Activated naive CD4-positive, alpha-beta T cell treated with anti-CD3 and anti-CD28 coated beads, Interleukin-2, amount 50 U/mL, for 24 hours (primary cell): ENCODE measurements at regions not wholly inside any gene's neighbourhood (a gene's known extent, or its start where the extent isn't known, plus 50 kb on each side); places are given as distances from the start of the nearest gene placed in this dataset.
"Not testable (repeated sequence)": the region's sequence is repeated elsewhere in the genome, so short reads cannot be mapped to it uniquely, and the experiment has no call there.

Experiments used
- H3K27ac Mint-ChIP-seq: one replicate; pipeline ENCODE4 v1.8.0; 2021; ENCODE audit warnings: mild to moderate bottlenecking, mixed read lengths
- H3K27me3 Mint-ChIP-seq: one replicate; pipeline ENCODE4 v1.8.0; 2021; ENCODE audit warnings: mixed read lengths
- H3K36me3 Mint-ChIP-seq: one replicate; pipeline ENCODE4 v1.8.0; 2021; ENCODE audit warnings: mixed read lengths
- H3K4me1 Mint-ChIP-seq: one replicate; pipeline ENCODE4 v1.8.0; 2021; ENCODE audit warnings: mixed read lengths
- H3K4me3 Mint-ChIP-seq: one replicate; pipeline ENCODE4 v1.8.0; 2021; ENCODE audit warnings: mild to moderate bottlenecking, mixed read lengths
- H3K9me3 Mint-ChIP-seq: one replicate; pipeline ENCODE4 v1.8.0; 2021; ENCODE audit warnings: mixed read lengths

DNA sequence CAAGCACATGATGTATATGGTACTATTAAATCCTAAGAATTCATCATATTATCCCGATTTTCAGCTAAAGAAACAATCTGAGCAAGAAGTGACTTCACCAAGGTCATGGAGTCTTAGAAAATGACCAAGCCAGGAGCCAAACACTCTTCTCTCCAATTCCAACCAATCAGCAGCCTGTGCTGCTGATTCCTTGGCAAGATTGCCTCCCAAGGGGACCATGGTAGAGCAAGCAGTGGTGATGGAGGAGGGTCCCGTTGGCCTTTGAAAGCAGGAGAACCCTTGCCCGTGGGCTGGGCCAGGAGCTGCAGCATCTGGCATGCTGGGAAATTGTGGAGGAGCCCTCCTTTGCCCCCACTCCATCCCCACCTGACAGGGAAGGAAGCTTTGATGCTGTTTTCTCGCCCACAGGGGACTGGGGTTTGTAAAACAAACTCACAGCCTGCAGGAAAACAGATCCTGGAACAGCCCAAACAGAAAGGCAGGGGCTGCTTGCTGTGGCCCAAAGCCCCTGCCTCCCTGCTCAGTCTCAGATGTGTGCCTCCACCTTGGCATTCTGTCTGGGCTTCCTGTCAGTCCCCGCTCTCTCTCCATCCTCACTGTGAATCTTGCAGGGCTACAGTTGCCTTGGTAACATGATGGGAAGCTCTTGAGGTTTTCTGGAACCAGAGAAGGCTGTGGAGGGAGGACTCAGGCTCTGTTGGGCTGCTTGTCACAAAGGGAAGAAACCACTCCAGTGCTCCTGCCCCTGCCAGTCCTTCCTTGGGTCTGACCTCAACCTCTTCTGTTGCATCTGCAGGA, 70.8 kb upstream of the HSPA9 start:
- Mint-ChIP-seq H3K27me3 (peaks cover 62% of the 10 kb centered on the region), H3K9me3 (no peaks in the 10 kb centered on the region), H3K27ac (peak overlapping the region; percentile 41), H3K4me3 (no peak overlapping the region), H3K36me3 (no peaks in the 10 kb centered on the region), H3K4me1 (peaks cover 4% of the 10 kb centered on the region)

DNA sequence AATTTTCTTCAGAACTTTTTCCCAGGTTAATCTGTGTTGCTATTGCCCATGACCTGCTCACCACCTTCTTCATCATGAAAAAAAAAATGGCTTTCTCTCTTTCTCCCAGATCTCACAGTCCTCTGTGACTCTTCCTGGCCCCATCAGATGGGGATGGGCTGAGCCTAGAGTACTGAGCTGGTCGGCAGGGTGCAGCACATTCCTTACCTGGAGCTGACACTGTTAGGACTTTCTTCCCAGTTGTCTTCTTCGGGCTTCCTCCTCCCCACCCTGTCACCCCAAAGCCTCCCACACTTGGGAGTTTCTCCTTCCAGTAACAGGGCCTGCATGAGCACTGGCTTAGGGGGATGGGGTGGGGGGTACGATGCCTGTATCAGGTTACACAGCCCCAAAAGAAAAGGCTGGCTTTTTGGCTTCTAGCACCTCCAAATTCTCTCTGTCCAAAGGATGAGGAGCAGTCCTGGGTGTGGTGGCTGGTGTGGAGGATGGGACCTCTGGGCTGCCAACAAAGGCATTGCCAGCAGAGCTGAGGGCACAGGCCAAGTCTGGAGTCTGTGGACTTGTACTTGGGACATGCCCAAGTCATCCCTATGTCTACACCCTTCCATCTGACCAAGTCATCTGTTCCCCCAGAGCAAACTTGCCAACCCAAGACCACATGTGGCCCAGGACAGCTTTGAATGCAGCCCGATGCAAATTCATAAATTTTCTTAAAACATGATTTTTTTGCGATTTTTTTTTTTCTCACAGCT, 68.0 kb upstream of the HSPA9 start:
- Mint-ChIP-seq H3K27me3 (peaks cover 53% of the 10 kb centered on the region), H3K4me1 (no peaks in the 10 kb centered on the region), H3K4me3 (no peak overlapping the region), H3K9me3 (no peaks in the 10 kb centered on the region), H3K27ac (no peak overlapping the region), H3K36me3 (no peaks in the 10 kb centered on the region)

DNA sequence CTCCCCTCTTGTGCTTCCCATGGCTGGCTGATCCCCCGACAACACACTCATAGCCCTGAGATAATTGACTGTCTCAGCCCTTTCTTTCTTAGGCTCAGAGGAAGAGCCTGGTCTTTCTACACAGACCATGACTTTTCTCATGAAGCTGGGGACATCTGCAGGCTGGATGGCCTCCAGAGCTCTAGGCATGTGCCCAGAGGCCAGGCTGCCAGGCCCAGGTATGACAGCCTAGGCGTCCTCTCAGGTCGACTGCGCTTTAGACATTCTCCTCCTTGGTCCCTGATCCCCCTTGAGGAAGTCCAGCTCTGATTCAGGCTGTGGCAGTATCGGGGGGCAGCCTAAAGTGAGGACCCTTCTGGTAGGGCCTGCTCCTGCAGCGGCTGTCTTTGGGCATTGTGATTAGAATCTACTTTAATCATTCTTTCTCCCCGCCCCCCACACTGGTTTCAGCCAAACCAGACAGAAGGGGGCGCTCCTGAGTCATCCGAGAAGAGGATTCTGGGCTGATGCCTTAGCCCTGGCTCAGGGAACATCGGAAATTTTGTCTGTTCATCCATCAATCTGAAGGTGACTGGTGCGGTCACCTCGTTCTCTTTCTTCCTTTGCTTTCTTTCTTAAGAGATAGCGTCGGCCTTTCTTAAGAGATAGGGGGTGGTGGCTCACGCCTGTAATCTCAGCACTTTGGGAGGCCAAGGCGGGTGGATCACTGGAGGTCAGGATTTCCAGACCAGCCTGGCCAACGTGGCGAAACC, 66.5 kb upstream of the HSPA9 start:
- Mint-ChIP-seq H3K4me1 (no peaks in the 10 kb centered on the region), H3K4me3 (no peak overlapping the region), H3K27me3 (peaks cover 48% of the 10 kb centered on the region), H3K9me3 (no peaks in the 10 kb centered on the region), H3K36me3 (no peaks in the 10 kb centered on the region), H3K27ac (no peak overlapping the region)

DNA sequence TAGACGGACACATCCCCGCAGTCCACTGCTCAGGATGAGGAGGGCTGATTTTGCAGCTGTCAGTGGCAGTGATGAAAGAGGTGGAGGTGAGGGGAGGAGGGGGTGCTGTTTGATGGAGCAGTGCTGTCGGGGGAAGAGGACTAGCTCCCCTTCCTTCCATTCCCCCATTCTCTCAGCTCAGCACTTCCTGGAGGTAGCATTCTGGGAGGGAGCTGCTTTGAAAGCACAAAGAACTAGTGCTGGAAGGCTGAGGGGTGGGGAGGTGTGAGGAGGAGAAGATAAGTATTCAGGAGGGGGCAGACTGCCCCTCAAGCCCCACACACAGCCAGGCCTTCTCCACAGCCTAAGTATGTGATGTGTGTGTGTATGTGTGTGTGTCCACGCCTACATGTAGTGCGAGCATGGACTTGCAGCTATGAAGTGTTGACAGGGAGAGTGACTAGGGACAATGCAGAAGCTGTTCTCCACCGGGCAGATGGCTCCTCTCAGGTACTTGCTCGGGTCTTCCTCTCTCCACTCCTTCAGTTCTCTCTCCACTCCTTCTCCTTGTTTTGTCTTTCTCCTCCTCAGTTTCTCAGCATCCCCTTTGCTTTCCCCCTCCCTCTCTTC, 65.5 kb upstream of the HSPA9 start:
- no peaks in the 10 kb centered on the region for H3K4me1 Mint-ChIP-seq
- no peaks in the 10 kb centered on the region for H3K36me3 Mint-ChIP-seq
- H3K27ac Mint-ChIP-seq, result no peak overlapping the region
- H3K4me3 Mint-ChIP-seq, result no peak overlapping the region
- H3K27me3 Mint-ChIP-seq, result peaks cover 45% of the 10 kb centered on the region
- no peaks in the 10 kb centered on the region for H3K9me3 Mint-ChIP-seq

DNA sequence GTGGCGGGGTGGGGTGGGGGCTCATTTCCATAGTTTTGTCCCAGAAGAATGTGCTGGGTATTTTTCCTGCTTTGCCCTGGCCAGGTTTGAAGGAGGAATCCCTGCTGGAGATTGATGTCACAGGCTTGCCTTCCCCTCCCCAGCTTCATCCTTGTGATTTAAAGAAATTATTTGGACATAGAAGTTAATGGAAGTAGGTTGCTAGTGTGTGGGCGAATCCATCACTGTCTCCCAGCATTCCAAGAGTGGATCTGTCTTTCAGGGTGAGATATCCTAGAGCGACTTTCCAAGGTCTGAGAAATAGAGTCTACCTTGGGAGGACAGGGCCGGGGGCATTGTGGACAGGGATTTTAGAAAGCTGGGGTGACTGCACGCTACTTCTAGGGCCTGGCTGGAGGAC, 64.9 kb upstream of the HSPA9 start:
- no peaks in the 10 kb centered on the region for H3K9me3 Mint-ChIP-seq
- no peaks in the 10 kb centered on the region for H3K4me1 Mint-ChIP-seq
- no peak overlapping the region for H3K27ac Mint-ChIP-seq
- no peak overlapping the region for H3K4me3 Mint-ChIP-seq
- H3K27me3 Mint-ChIP-seq, result peaks cover 48% of the 10 kb centered on the region
- H3K36me3 Mint-ChIP-seq, result no peaks in the 10 kb centered on the region

DNA sequence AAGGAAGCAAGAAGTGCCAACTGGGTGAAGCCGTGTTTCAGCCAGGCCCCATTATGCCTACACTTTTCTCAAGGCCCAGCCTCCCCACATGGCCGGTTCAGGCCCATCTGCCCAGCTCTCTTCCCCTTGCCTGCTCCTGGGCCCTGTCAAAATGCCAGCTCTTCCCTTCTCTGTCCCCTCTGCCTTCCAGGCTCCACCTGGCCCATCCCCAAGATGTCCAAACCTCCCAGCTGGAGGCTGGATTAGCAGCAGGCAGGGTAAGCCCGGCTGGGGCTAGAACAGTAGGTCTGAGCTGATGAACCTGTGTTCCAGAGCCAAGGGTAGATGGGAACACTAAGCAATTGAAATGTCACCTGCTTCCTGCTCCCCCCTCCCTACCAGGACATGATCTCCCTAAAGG, 64.1 kb upstream of the HSPA9 start:
- no peaks in the 10 kb centered on the region for H3K4me1 Mint-ChIP-seq
- H3K36me3 Mint-ChIP-seq, result no peaks in the 10 kb centered on the region
- no peaks in the 10 kb centered on the region for H3K9me3 Mint-ChIP-seq
- no peak overlapping the region for H3K4me3 Mint-ChIP-seq
- peaks cover 43% of the 10 kb centered on the region for H3K27me3 Mint-ChIP-seq
- no peak overlapping the region for H3K27ac Mint-ChIP-seq

DNA sequence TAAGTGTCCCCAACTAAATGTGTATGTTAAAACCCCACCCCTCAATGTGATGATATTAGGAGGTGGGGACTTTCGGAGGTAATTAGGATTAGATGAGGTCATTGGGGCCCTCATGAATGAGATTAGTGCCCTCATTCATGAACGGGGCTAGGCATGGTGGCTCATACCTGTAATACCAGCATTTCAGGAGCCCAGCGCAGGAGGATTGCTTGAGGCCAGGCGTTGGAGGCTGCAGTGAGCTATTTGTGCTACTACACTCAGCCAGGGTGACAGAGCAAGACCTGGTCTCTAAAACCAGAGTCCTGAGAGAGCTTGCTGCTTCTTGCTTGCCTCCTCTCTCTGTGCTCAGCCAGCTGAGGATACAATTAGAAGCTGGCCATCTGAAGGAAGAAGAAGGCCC, 62.1 kb upstream of the HSPA9 start:
- Mint-ChIP-seq H3K4me3 (no peak overlapping the region), H3K4me1 (no peaks in the 10 kb centered on the region), H3K9me3 (no peaks in the 10 kb centered on the region), H3K27ac (no peak overlapping the region), H3K36me3 (no peaks in the 10 kb centered on the region), H3K27me3 (peaks cover 42% of the 10 kb centered on the region)

DNA sequence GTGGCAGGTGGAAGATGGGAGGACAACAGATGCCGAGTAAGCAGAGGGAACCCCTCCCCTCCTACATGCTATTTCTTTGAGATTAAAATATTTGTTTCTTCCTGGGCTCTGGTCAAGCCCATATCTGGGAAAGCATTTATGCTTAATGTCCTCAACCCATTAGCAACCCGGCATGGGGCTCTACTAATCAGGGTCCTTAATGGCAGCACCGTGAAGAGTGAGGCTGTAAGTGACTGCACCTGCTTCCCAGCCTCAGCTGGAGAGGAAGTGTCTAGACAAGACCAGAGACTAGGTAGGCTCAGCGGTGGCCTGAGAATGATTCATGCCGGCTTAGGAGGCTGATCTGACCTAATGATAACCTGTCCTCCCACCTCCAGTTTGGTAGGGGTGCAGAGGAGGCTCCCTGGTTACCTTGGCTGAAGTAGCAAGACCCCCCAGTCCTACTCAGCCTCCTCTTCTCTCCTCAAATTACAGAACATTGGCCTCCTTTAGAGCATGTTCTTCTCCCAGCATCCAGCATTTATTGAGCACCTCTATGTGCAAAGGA, 61.3 kb upstream of the HSPA9 start:
- no peaks in the 10 kb centered on the region for H3K4me1 Mint-ChIP-seq
- no peaks in the 10 kb centered on the region for H3K9me3 Mint-ChIP-seq
- no peak overlapping the region for H3K27ac Mint-ChIP-seq
- peaks cover 45% of the 10 kb centered on the region for H3K27me3 Mint-ChIP-seq
- H3K36me3 Mint-ChIP-seq, result peaks cover 2% of the 10 kb centered on the region
- no peak overlapping the region for H3K4me3 Mint-ChIP-seq

DNA sequence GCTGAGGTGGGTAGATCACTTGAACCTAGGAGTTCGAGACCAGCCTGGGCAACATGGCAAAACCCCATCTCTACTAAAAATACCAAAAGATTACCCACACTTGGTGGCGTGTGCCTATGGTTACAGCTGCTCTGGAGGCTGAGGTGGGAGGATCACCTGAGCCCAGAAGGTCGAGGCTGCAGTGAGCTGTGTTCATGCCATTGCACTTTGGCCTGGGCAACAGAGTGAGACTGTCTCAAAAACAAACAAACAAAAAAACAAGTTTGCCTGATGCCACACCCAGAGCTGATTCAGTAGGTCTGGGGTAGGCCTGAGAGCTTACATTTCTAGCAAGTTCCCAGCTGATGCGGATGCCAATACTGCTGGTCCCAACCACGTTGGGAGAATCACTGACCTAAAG, 60.5 kb upstream of the HSPA9 start:
- no peak overlapping the region for H3K4me3 Mint-ChIP-seq
- peaks cover 2% of the 10 kb centered on the region for H3K36me3 Mint-ChIP-seq
- no peaks in the 10 kb centered on the region for H3K4me1 Mint-ChIP-seq
- peaks cover 49% of the 10 kb centered on the region for H3K27me3 Mint-ChIP-seq
- H3K9me3 Mint-ChIP-seq, result no peaks in the 10 kb centered on the region
- no peak overlapping the region for H3K27ac Mint-ChIP-seq

DNA sequence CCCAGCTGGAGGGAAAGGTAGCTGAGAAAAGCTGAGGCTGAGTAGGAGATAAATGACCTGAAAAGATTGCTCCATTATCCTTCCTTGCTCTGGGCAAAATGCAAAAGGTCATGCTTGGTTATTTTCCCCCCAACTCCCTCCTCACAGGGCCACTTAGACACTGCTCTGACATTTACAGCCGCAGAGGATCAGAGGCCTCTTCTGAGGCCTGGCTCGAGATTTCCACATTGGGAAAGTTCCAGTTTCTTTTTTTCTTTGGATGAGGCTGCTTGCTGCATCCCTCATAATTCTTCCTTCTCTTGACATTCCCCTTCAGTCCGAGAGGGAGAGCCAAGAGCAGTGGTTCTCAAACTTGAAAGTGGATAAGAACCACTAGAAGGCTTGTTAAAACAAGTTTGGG, 60.1 kb upstream of the HSPA9 start:
- no peak overlapping the region for H3K27ac Mint-ChIP-seq
- no peaks in the 10 kb centered on the region for H3K9me3 Mint-ChIP-seq
- no peak overlapping the region for H3K4me3 Mint-ChIP-seq
- H3K4me1 Mint-ChIP-seq, result no peaks in the 10 kb centered on the region
- H3K27me3 Mint-ChIP-seq, result peaks cover 46% of the 10 kb centered on the region
- peaks cover 2% of the 10 kb centered on the region for H3K36me3 Mint-ChIP-seq

DNA sequence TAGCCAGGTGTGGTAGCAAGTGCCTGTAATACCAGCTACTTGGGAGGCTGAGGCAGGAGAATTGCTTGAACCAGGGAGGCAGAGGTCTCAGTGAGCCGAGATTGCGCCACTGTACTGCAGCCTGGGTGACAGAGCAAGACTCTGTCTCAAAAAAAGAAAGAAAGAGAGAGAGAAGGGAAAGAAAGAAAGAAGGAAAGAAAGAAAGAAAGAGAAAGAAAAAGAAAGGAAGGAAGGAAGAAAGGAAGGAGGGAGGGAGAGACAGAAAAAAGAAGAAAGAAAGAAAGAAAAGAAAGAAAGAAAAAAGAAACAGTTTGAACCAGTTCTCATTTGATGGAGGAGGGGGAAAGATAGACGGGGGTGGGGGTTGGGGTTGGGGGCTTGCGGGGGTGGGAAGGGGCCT, 59.6 kb upstream of the HSPA9 start:
- not testable (repeated sequence) for H3K27ac Mint-ChIP-seq, H3K9me3 Mint-ChIP-seq, H3K4me1 Mint-ChIP-seq, H3K4me3 Mint-ChIP-seq, H3K36me3 Mint-ChIP-seq
- H3K27me3 Mint-ChIP-seq, result peaks cover 44% of the 10 kb centered on the region

DNA sequence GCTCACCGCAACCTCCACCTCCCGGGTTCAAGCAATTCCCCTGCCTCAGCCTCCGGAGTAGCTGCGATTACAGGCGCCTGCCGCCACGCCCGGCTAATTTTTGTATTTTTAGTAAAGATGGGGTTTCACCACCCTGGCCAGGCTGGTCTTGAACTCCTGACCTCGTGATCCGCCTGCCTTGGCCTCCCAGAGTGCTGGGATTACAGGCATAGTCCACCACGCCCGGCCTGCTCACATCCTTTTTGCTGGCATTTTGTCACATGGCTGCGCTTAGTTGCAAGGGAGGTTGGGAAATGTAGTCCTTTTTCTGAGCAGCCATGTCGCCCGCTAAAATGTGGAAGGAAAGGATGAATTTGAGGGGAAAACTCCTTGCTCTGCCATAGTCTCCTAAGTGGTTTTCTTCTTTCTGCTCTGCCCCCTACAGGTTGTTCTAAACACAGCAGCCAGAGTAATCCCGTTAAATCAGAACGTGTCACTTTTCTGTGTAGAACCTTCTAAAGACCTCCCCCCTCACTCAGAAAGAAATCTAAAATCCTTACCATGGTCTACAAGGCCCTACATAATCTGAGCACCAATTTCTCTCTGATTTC, 57.8 kb upstream of the HSPA9 start:
- Mint-ChIP-seq H3K9me3 (no peaks in the 10 kb centered on the region), H3K27me3 (peaks cover 39% of the 10 kb centered on the region), H3K36me3 (peaks cover 2% of the 10 kb centered on the region), H3K27ac (no peak overlapping the region), H3K4me3 (no peak overlapping the region), H3K4me1 (no peaks in the 10 kb centered on the region)

DNA sequence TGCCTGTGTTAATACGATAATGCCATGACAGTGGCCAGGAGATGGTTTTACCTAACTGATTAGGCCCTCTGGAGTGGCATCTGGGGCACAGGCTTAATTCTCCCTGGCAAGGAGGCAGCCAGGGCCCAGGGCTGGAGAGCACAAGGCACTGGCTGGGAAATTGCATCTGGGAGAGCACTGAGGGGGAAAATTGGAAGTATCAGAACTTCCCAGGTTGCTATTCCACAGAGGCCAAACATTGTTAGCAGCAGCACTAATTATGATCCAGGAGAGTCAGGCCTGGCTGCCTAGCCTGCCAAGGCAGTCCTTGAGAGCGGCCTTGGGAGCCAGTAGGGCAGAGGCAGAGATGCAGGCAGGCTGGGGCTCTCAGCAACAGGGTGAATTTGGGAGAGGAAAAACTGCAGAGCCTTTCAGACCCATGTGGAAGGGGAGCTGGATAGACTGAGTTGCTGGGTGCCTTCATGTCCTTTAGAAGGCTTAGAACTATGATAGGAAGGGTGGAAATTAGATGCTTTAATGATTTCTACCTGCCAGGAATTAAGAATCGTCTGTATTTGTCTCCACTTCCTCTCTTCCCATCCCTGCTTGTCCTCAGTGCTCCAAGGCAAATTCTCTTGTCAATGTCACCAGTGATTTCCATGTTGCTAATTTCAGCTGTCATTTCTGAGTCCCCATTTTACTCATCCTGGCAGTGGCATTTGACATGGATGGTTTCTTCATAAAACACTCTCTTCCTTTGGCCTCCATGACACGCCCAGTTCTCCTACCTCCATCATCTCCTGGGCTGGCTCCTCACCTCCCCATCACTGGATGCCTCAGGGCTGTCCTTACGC, 56.1 kb upstream of the HSPA9 start:
- H3K4me1 Mint-ChIP-seq, result no peaks in the 10 kb centered on the region
- peaks cover 37% of the 10 kb centered on the region for H3K27me3 Mint-ChIP-seq
- H3K4me3 Mint-ChIP-seq, result no peak overlapping the region
- no peaks in the 10 kb centered on the region for H3K9me3 Mint-ChIP-seq
- peaks cover 2% of the 10 kb centered on the region for H3K36me3 Mint-ChIP-seq
- H3K27ac Mint-ChIP-seq, result no peak overlapping the region

DNA sequence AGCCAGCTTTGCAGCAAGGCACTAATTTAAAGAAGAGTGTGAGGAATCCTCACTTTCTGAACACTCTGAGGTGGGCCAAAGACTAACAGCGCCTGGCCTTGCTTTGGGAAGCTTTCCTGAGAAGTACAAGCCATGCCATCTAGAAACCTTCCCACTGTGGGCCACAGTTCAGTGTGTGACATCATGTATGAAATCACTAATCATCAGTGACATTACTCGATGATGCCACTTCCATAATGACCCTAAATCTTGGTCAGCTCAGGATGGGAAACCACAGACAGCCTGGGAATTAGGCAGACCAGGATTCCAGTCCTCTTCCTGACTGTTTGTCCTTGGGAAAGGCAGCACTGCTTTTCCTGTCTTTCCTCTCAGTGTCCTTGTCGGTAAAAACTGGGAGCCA, 54.2 kb upstream of the HSPA9 start:
- H3K27ac Mint-ChIP-seq, result no peak overlapping the region
- H3K27me3 Mint-ChIP-seq, result peaks cover 34% of the 10 kb centered on the region
- no peaks in the 10 kb centered on the region for H3K9me3 Mint-ChIP-seq
- H3K4me3 Mint-ChIP-seq, result no peak overlapping the region
- H3K4me1 Mint-ChIP-seq, result no peaks in the 10 kb centered on the region
- H3K36me3 Mint-ChIP-seq, result peaks cover 2% of the 10 kb centered on the region
